Ovary (tissue), 3 donors: ENCODE measurements at regions not wholly inside any gene's neighbourhood (a gene's known extent, or its start where the extent isn't known, plus 50 kb on each side); places are given as distances from the start of the nearest gene placed in this dataset.

Experiments used
- CTCF ChIP-seq, 3 donors: fragments of 450-650 bp in 2 of 3; fragments of 200-600 bp in 1 of 3; IDR thresholded peaks; one replicate each; pipeline versions ENCODE4 v1.5.1 to v1.8.0; 2016 to 2022; ENCODE audit warnings: antibody characterized with exemption in 3 of 3, mild to moderate bottlenecking in 1 of 3
- EP300 ChIP-seq: sonication (generic); formaldehyde crosslinking; IDR thresholded peaks from one replicate; pipeline ENCODE4 v1.6.1; 2017; ENCODE audit warnings: antibody characterized with exemption
- POLR2A ChIP-seq: fragments of 450-650 bp; IDR thresholded peaks from one replicate; pipeline ENCODE4 v1.6.1; 2017; ENCODE audit warnings: antibody characterized with exemption, mild to moderate bottlenecking, moderate library complexity
- donor health status: DM: no; HTN: no; CAD: no.

- TF ChIP-seq CTCF (IDR thresholded peaks at IDR 0.05) (no peak), POLR2A (no peak), EP300 (no peak)
Measured at GRCh38 chr7:136072447-136072846, 95.3 kb upstream of the MTPN start.
